Stimulated activated naive CD8-positive, alpha-beta T cell treated with anti-CD3 and anti-CD28 coated beads, Interleukin-15, amount 100 ng/mL, for 72 hours (primary cell): ENCODE measurements at regions not wholly inside any gene's neighbourhood (a gene's known extent, or its start where the extent isn't known, plus 50 kb on each side); places are given as distances from the start of the nearest gene placed in this dataset.
A peak's percentile ranks its signal among the peaks of the same experiment; 100 is the strongest.
"Not testable (repeated sequence)": the region's sequence is repeated elsewhere in the genome, so short reads cannot be mapped to it uniquely, and the experiment has no call there.

ENCODE experiments used
- ATAC-seq: fragments of 150-1000 bp; cut with Tn5 transposase; 2 replicates; pipeline ENCODE4 v1.10.0; 2021; ENCODE audit warnings: mild to moderate bottlenecking, moderate library complexity
- DNase-seq, 2 donors: peaks; one replicate each; pipeline ENCODE4 v3.0.0; 2021 to 2022
- H3K27ac Mint-ChIP-seq, 2 donors: one replicate each; pipeline ENCODE4 v1.8.0; 2022; ENCODE audit warnings: mild to moderate bottlenecking in 2 of 2, mixed read lengths in 2 of 2, moderate library complexity in 2 of 2
- H3K27me3 Mint-ChIP-seq: one replicate; pipeline ENCODE4 v1.8.0; 2022; ENCODE audit warnings: mixed read lengths
- H3K4me1 Mint-ChIP-seq: one replicate; pipeline ENCODE4 v1.8.0; 2022; ENCODE audit warnings: mild to moderate bottlenecking, mixed read lengths
- H3K4me3 Mint-ChIP-seq, 2 donors: one replicate each; pipeline ENCODE4 v1.8.0; 2022; ENCODE audit warnings: mild to moderate bottlenecking in 2 of 2, mixed read lengths in 2 of 2, moderate library complexity in 1 of 2
- H3K9me3 Mint-ChIP-seq, 2 donors: one replicate each; pipeline ENCODE4 v1.8.0; 2022; ENCODE audit warnings: mixed read lengths in 2 of 2

- Mint-ChIP-seq H3K27ac (no peak overlapping the region), H3K9me3 (peaks cover 29 to 43% of the 10 kb centered on the region in 2 donors), H3K27me3 (no peaks in the 10 kb centered on the region), H3K4me3 (no peak overlapping the region), H3K4me1 (no peaks in the 10 kb centered on the region)
- ATAC-seq (no peak), DNase-seq (no peak)
These were observed 64.9 kb downstream of the FAM170A start for GRCh38 chr5:119694284-119694683.

GRCh38 chr5:119706049-119706448 is 76.7 kb downstream of the FAM170A start:
- H3K27ac Mint-ChIP-seq, result no peak overlapping the region
- H3K4me3 Mint-ChIP-seq, result no peak overlapping the region
- DNase-seq, result no peak
- no peaks in the 10 kb centered on the region for H3K4me1 Mint-ChIP-seq
- ATAC-seq, result no peak
- peaks cover 9 to 12% of the 10 kb centered on the region in 2 donors for H3K9me3 Mint-ChIP-seq
- H3K27me3 Mint-ChIP-seq, result peaks cover 10% of the 10 kb centered on the region

- Mint-ChIP-seq H3K4me3 (no peak overlapping the region), H3K9me3 (peaks cover 6 to 7% of the 10 kb centered on the region in 2 donors), H3K4me1 (no peaks in the 10 kb centered on the region), H3K27me3 (peaks cover 10% of the 10 kb centered on the region), H3K27ac (no peak overlapping the region)
- DNase-seq (no peak), ATAC-seq (peak; percentile 26)
These were observed 78.9 kb downstream of the FAM170A start for GRCh38 chr5:119708076-119708790.

GRCh38 chr5:119721775-119722174 is 92.4 kb downstream of the FAM170A start:
- DNase-seq (no peak), ATAC-seq (no peak)
- Mint-ChIP-seq H3K27ac (no peak overlapping the region), H3K9me3 (peaks cover 8 to 9% of the 10 kb centered on the region in 2 donors), H3K4me3 (no peak overlapping the region), H3K4me1 (no peaks in the 10 kb centered on the region), H3K27me3 (no peaks in the 10 kb centered on the region)

GRCh38 chr5:119725291-119725690 is 95.9 kb downstream of the FAM170A start:
- H3K9me3 Mint-ChIP-seq, result peaks cover 10 to 13% of the 10 kb centered on the region in 2 donors
- not testable (repeated sequence) for H3K4me1 Mint-ChIP-seq, H3K4me3 Mint-ChIP-seq, H3K27me3 Mint-ChIP-seq, ATAC-seq, H3K27ac Mint-ChIP-seq, DNase-seq

- Mint-ChIP-seq H3K4me3 (no peak overlapping the region), H3K4me1 (no peaks in the 10 kb centered on the region), H3K27me3 (no peaks in the 10 kb centered on the region), H3K27ac (no peak overlapping the region), H3K9me3 (peaks cover 10 to 13% of the 10 kb centered on the region in 2 donors)
- ATAC-seq (no peak), DNase-seq (no peak)
These were observed 97.2 kb downstream of the FAM170A start for GRCh38 chr5:119726544-119726943.

GRCh38 chr5:119740225-119740624 is 110.9 kb downstream of the FAM170A start:
- ATAC-seq, result no peak
- H3K9me3 Mint-ChIP-seq, result no peaks in the 10 kb centered on the region

GRCh38 chr5:119741691-119742090 is 112.3 kb downstream of the FAM170A start:
- ATAC-seq (no peak), DNase-seq (no peak)
- Mint-ChIP-seq H3K27ac (no peak overlapping the region), H3K4me1 (no peaks in the 10 kb centered on the region), H3K9me3 (no peaks in the 10 kb centered on the region), H3K27me3 (no peaks in the 10 kb centered on the region), H3K4me3 (no peak overlapping the region)

More at GRCh38 chr5:119740225-119740624, 110.9 kb downstream of the FAM170A start:
- Mint-ChIP-seq H3K4me1 (no peaks in the 10 kb centered on the region), H3K4me3 (no peak overlapping the region), H3K27me3 (no peaks in the 10 kb centered on the region), H3K27ac (no peak overlapping the region)
- no peak for DNase-seq

GRCh38 chr5:119742311-119742710 is 113.0 kb downstream of the FAM170A start:
- no peak overlapping the region for H3K4me3 Mint-ChIP-seq
- H3K4me1 Mint-ChIP-seq, result no peaks in the 10 kb centered on the region
- H3K9me3 Mint-ChIP-seq, result no peaks in the 10 kb centered on the region
- H3K27ac Mint-ChIP-seq, result peak overlapping the region in 1 of 2 donors; percentile 8
- ATAC-seq, result no peak
- H3K27me3 Mint-ChIP-seq, result no peaks in the 10 kb centered on the region
- DNase-seq, result no peak

GRCh38 chr5:119743927-119744326 is 114.6 kb downstream of the FAM170A start:
- H3K27me3 Mint-ChIP-seq, result no peaks in the 10 kb centered on the region
- H3K4me3 Mint-ChIP-seq, result no peak overlapping the region
- H3K27ac Mint-ChIP-seq, result no peak overlapping the region
- H3K4me1 Mint-ChIP-seq, result no peaks in the 10 kb centered on the region
- no peak for DNase-seq
- no peaks in the 10 kb centered on the region for H3K9me3 Mint-ChIP-seq
- peak; percentile 63 for ATAC-seq

- Mint-ChIP-seq H3K4me1 (no peaks in the 10 kb centered on the region), H3K9me3 (no peaks in the 10 kb centered on the region), H3K27ac (no peak overlapping the region), H3K27me3 (no peaks in the 10 kb centered on the region), H3K4me3 (no peak overlapping the region)
- no peak for DNase-seq
- no peak for ATAC-seq
These were observed 116.6 kb downstream of the FAM170A start for GRCh38 chr5:119745976-119746375.

- Mint-ChIP-seq H3K4me1 (no peaks in the 10 kb centered on the region), H3K9me3 (no peaks in the 10 kb centered on the region), H3K27ac (no peak overlapping the region), H3K27me3 (no peaks in the 10 kb centered on the region), H3K4me3 (no peak overlapping the region)
- no peak for DNase-seq
- no peak for ATAC-seq
These were observed 117.6 kb downstream of the FAM170A start for GRCh38 chr5:119746984-119747383.

- H3K27me3 Mint-ChIP-seq, result no peaks in the 10 kb centered on the region
- H3K27ac Mint-ChIP-seq, result no peak overlapping the region
- ATAC-seq, result no peak
- H3K4me3 Mint-ChIP-seq, result no peak overlapping the region
- H3K9me3 Mint-ChIP-seq, result no peaks in the 10 kb centered on the region
- DNase-seq, result no peak
- H3K4me1 Mint-ChIP-seq, result no peaks in the 10 kb centered on the region
These were observed 121.8 kb downstream of the FAM170A start for GRCh38 chr5:119750887-119751733.

GRCh38 chr5:119751734-119752094 is 122.4 kb downstream of the FAM170A start:
- no peaks in the 10 kb centered on the region for H3K9me3 Mint-ChIP-seq
- no peak overlapping the region for H3K27ac Mint-ChIP-seq
- no peak overlapping the region for H3K4me3 Mint-ChIP-seq
- no peaks in the 10 kb centered on the region for H3K4me1 Mint-ChIP-seq
- ATAC-seq (no peak), DNase-seq (no peak)
- no peaks in the 10 kb centered on the region for H3K27me3 Mint-ChIP-seq

GRCh38 chr5:119752921-119753886 is 123.8 kb downstream of the FAM170A start:
- H3K9me3 Mint-ChIP-seq, result no peaks in the 10 kb centered on the region
- ATAC-seq, result no peak

More at GRCh38 chr5:119752921-119753886, 123.8 kb downstream of the FAM170A start:
- H3K4me1 Mint-ChIP-seq, result no peaks in the 10 kb centered on the region
- H3K27ac Mint-ChIP-seq, result no peak overlapping the region
- H3K27me3 Mint-ChIP-seq, result no peaks in the 10 kb centered on the region
- no peak overlapping the region for H3K4me3 Mint-ChIP-seq
- DNase-seq, result no peak
